GM18858 (cell line): ENCODE measurements at regions not wholly inside any gene's neighbourhood (a gene's known extent, or its start where the extent isn't known, plus 50 kb on each side); places are given as distances from the start of the nearest gene placed in this dataset.

ENCODE experiments used
- ATAC-seq: cut with Tn5 transposase; IDR thresholded peaks from one replicate; pipeline ENCODE4 v1.9.1; 2021; ENCODE audit not compliant: unreplicated experiment

- peak; percentile 54 for ATAC-seq
Measured at GRCh38 chr4:89438102-89438831, 130.7 kb upstream of the GPRIN3 start.

- ATAC-seq, result peak; percentile 83
Measured at GRCh38 chr4:89434364-89434988, 126.9 kb upstream of the GPRIN3 start.

GRCh38 chr4:89427782-89428181 lies 120.2 kb upstream of the GPRIN3 start:
- ATAC-seq, result no peak

- ATAC-seq, result no peak
Measured at GRCh38 chr4:89425023-89425422, 117.4 kb upstream of the GPRIN3 start.

- no peak for ATAC-seq
Measured at GRCh38 chr4:89422441-89422990, 114.9 kb upstream of the GPRIN3 start.

GRCh38 chr4:89420507-89420906 lies 112.9 kb upstream of the GPRIN3 start:
- ATAC-seq, result no peak

- ATAC-seq, result no peak
Measured at GRCh38 chr4:89419111-89419695, 111.6 kb upstream of the GPRIN3 start.

GRCh38 chr4:89416960-89417359 lies 109.4 kb upstream of the GPRIN3 start:
- ATAC-seq, result no peak

GRCh38 chr4:89413518-89413917 lies 105.9 kb upstream of the GPRIN3 start:
- no peak for ATAC-seq

GRCh38 chr4:89411539-89412309 lies 104.1 kb upstream of the GPRIN3 start:
- no peak for ATAC-seq

- ATAC-seq, result no peak
Measured at GRCh38 chr4:89410687-89411086, 103.1 kb upstream of the GPRIN3 start.

GRCh38 chr4:89404530-89404929 lies 96.9 kb upstream of the GPRIN3 start:
- no peak for ATAC-seq

- no peak for ATAC-seq
Measured at GRCh38 chr4:89403826-89404225, 96.2 kb upstream of the GPRIN3 start.

GRCh38 chr4:89400287-89401035 lies 92.9 kb upstream of the GPRIN3 start:
- ATAC-seq, result no peak

- ATAC-seq, result no peak
Measured at GRCh38 chr4:89398644-89399043, 91.0 kb upstream of the GPRIN3 start.

- ATAC-seq, result no peak
Measured at GRCh38 chr4:89398146-89398545, 90.5 kb upstream of the GPRIN3 start.

- ATAC-seq, result no peak
Measured at GRCh38 chr4:89397441-89397840, 89.8 kb upstream of the GPRIN3 start.

GRCh38 chr4:89382439-89382838 lies 74.8 kb upstream of the GPRIN3 start:
- ATAC-seq, result no peak

GRCh38 chr4:89380980-89381379 lies 73.4 kb upstream of the GPRIN3 start:
- no peak for ATAC-seq

- ATAC-seq, result no peak
Measured at GRCh38 chr4:89379511-89380044, 72.0 kb upstream of the GPRIN3 start.
